Osteocyte (in vitro differentiated cells): ENCODE measurements at regions not wholly inside any gene's neighbourhood (a gene's known extent, or its start where the extent isn't known, plus 50 kb on each side); places are given as distances from the start of the nearest gene placed in this dataset.
"Not testable (repeated sequence)": the region's sequence is repeated elsewhere in the genome, so short reads cannot be mapped to it uniquely, and the experiment has no call there.

Experiments
- DNase-seq: peaks from one replicate; pipeline ENCODE4 v3.0.0; 2021; ENCODE audit warnings: mixed read lengths; ENCODE audit not compliant: unreplicated experiment; ENCODE audit errors: extremely low spot score
- H3K27ac Mint-ChIP-seq: one replicate; pipeline ENCODE4 v1.8.0; 2021; ENCODE audit warnings: mild to moderate bottlenecking, mixed read lengths; ENCODE audit not compliant: unreplicated experiment
- H3K27me3 Mint-ChIP-seq: one replicate; pipeline ENCODE4 v1.8.0; 2021; ENCODE audit warnings: mixed read lengths; ENCODE audit not compliant: unreplicated experiment
- H3K36me3 Mint-ChIP-seq: one replicate; pipeline ENCODE4 v1.8.0; 2021; ENCODE audit warnings: mixed read lengths; ENCODE audit not compliant: unreplicated experiment
- H3K4me1 Mint-ChIP-seq: one replicate; pipeline ENCODE4 v1.8.0; 2021; ENCODE audit warnings: mixed read lengths; ENCODE audit not compliant: unreplicated experiment
- H3K4me3 Mint-ChIP-seq: one replicate; pipeline ENCODE4 v1.8.0; 2021; ENCODE audit warnings: mild to moderate bottlenecking, moderate library complexity, mixed read lengths; ENCODE audit not compliant: unreplicated experiment
- H3K9me3 Mint-ChIP-seq: one replicate; pipeline ENCODE4 v1.8.0; 2021; ENCODE audit warnings: mixed read lengths; ENCODE audit not compliant: unreplicated experiment
- TF ChIP-seq, protein P1 (sequence below): fragments of 200-600 bp; sonication (generic); IDR thresholded peaks from 2 replicates; pipeline ENCODE4 v1.5.0; 2021; ENCODE audit warnings: antibody characterized with exemption, mild to moderate bottlenecking, moderate library complexity

DNA sequence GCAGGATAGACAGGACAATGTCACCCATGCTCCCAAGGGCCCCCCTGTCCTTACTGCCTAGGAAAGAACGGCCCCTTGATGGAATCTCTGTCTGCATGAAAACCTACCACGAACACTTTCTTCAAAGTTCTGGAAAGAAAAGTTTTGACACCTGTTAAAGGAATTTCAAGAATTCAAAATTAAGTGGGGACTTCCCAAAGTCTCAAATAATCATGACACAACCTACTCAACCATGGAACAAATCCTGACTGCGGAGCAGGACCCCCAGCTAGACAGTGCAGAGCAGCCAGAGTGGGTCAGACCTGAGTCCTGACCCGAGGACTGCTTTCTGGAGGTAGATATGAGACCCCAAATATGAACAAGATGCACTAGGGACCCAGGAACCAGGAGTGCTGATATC lies 245.3 kb upstream of the NSMCE3 start:
- no peaks in the 10 kb centered on the region for H3K36me3 Mint-ChIP-seq
- peaks cover 6% of the 10 kb centered on the region for H3K9me3 Mint-ChIP-seq
- H3K27me3 Mint-ChIP-seq = no peaks in the 10 kb centered on the region
- H3K27ac Mint-ChIP-seq = no peak overlapping the region
- DNase-seq = no peak
- no peaks in the 10 kb centered on the region for H3K4me1 Mint-ChIP-seq
- TF ChIP-seq, protein P1, sequence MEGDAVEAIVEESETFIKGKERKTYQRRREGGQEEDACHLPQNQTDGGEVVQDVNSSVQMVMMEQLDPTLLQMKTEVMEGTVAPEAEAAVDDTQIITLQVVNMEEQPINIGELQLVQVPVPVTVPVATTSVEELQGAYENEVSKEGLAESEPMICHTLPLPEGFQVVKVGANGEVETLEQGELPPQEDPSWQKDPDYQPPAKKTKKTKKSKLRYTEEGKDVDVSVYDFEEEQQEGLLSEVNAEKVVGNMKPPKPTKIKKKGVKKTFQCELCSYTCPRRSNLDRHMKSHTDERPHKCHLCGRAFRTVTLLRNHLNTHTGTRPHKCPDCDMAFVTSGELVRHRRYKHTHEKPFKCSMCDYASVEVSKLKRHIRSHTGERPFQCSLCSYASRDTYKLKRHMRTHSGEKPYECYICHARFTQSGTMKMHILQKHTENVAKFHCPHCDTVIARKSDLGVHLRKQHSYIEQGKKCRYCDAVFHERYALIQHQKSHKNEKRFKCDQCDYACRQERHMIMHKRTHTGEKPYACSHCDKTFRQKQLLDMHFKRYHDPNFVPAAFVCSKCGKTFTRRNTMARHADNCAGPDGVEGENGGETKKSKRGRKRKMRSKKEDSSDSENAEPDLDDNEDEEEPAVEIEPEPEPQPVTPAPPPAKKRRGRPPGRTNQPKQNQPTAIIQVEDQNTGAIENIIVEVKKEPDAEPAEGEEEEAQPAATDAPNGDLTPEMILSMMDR = no peak
- H3K4me3 Mint-ChIP-seq = no peak overlapping the region

DNA sequence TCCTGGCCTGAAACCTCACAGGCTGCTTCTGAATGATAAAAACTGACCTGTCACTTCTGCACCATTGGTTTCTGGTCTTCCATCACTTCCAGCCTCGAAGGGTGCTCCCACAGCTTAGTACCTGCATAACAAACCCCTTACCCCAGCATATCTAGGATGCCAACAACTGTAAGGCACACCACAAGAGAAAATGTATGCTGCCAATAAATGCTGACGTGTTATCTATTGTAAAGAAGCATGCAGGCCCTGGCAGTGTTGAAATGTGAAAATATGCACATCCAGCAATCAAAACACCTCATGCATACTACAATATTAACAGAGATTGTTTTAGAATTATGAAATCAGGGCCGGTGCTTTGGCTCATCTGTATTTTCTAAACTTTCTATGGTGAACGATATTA lies 242.0 kb upstream of the NSMCE3 start:
- H3K9me3 Mint-ChIP-seq = peaks cover 19% of the 10 kb centered on the region
- DNase-seq = no peak
- H3K27me3 Mint-ChIP-seq = peaks cover 8% of the 10 kb centered on the region
- H3K36me3 Mint-ChIP-seq = no peaks in the 10 kb centered on the region
- H3K4me1 Mint-ChIP-seq = no peaks in the 10 kb centered on the region
- TF ChIP-seq, protein P1 = no peak
- no peak overlapping the region for H3K4me3 Mint-ChIP-seq
- no peak overlapping the region for H3K27ac Mint-ChIP-seq

DNA sequence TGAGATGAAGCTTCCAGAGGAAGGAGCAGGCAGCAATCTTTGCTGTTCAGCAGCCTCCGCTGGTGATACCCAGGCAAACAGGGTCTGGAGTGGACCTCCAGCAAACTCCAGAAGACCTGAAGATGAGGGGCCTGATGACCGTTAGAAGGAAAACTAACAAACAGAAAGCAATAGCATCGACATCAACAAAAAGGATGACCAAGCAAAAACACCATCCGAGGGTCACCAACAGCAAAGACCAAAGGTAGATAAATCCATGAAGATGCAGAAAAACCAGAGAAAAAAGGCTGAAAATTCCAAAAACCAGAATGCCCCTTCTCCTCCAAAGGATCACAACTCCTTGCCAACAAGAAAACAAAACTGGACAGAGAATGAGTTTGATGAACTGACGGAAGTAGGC lies 235.9 kb upstream of the NSMCE3 start:
- not testable (repeated sequence) for DNase-seq, H3K36me3 Mint-ChIP-seq, H3K4me1 Mint-ChIP-seq, H3K27ac Mint-ChIP-seq, H3K4me3 Mint-ChIP-seq
- Mint-ChIP-seq H3K9me3 (peaks cover 24% of the 10 kb centered on the region), H3K27me3 (peaks cover 21% of the 10 kb centered on the region)

DNA sequence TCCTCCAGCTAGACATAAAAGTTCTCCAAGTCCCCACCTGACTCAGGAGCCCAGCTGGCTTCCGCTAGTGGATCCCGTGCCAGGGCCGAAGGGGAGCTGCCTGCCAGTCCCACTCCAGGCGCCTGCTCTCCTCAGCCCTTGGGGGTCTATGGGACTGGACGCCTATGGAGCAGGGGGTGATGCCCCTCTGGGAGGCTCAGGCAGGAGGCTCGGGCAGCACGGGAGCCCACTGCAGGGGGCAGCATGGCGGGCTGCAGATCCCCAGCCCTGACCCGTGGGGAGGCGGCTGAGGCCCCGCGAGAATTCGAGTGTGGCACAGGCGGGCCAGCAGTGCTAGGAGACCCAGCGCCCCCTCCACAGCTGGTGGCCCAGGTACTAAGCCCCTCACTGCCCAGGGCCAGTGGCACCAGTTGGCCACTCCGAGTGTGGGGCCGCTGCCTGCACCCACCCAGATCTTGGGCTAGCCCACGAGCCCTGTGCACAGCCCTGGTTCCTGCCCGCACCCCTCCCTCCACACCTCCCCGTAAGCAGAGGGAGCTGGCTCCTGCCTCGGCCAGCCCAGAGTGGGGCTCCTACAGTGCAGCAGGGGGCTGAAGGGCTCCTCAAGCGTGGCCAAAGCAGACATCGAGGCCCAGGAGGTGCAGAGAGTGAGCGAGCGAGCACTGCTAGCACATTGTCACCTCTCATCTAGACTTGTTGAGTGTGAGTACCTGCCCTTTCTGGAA lies 221.3 kb upstream of the NSMCE3 start:
- DNase-seq = no peak
- TF ChIP-seq, protein P1 = no peak
- H3K4me1 Mint-ChIP-seq = no peaks in the 10 kb centered on the region
- peaks cover 12% of the 10 kb centered on the region for H3K27me3 Mint-ChIP-seq
- H3K36me3 Mint-ChIP-seq = no peaks in the 10 kb centered on the region
- H3K4me3 Mint-ChIP-seq = no peak overlapping the region
- H3K27ac Mint-ChIP-seq = no peak overlapping the region
- no peaks in the 10 kb centered on the region for H3K9me3 Mint-ChIP-seq

DNA sequence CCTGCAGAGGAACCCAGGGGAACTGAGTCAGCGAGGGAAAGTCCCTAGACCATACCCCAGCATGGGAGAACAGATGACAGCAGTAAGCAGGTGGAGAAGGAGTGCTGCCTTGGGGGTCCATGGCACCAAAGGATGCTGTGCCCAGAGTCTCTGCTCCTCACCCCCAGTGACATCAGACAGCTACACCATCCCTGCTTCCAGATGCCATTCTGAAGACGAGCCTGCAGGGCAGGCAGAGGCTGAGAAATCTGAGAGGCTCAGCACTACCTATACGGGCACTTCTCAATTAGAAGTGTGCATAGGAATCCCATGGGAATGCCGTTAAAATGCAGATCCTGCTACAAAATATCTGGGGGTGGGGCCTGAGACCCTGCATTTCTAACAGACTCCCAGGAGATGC lies 211.3 kb upstream of the NSMCE3 start:
- Mint-ChIP-seq H3K4me3 (no peak overlapping the region), H3K9me3 (no peaks in the 10 kb centered on the region), H3K27me3 (peaks cover 16% of the 10 kb centered on the region), H3K4me1 (no peaks in the 10 kb centered on the region), H3K36me3 (no peaks in the 10 kb centered on the region), H3K27ac (no peak overlapping the region)
- TF ChIP-seq, protein P1 = no peak
- DNase-seq = no peak
